ENCODE measurements at regions not wholly inside any gene's neighbourhood (a gene's known extent, or its start where the extent isn't known, plus 50 kb on each side); places are given as distances from the start of the nearest gene placed in this dataset.
"Not testable (repeated sequence)": the region's sequence is repeated elsewhere in the genome, so short reads cannot be mapped to it uniquely, and the experiment has no call there.

DNA sequence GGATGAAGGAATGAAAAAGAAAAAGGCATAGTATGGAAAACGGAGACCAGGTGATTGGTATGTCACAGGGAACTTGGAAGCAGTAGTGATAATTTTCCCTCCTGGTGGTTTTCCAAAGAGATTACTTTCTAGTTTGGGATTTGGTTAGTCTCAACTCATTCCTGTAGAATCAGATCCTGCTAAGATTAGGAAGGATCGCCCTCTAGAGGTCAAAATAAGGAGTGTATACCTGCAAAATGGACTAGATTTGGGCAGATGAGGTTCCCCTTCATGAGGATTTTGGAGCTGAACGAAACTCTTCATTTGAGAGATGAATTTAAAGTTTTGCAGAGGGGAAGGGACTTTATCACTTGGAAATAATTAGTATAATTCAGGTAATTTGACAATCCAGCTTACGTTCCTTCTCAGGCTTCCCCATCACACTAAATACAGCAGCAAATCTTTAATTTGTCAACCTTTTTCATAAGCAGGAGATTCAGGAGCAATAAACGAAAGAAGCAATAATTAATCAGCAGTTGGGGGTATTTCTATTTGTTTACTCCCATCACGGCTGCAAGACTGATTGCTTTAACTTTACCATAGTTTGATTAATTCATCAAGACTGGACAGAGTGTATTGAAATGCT lies 65.2 kb downstream of the CCDC195 start:
- no peaks in the 10 kb centered on the region; the same call in 1 of the 2 replicates for H3K9me3 ChIP-seq (ENCODE audit: control insufficient read depth, insufficient read depth, low read length)
- H3K4me1 ChIP-seq (ENCODE audit: control insufficient read depth, insufficient read depth, low read length), result no peaks in the 10 kb centered on the region; the same call in 1 of the 2 replicates
- WGBS (ENCODE audit: insufficient coverage, insufficient read length), result no CpG with 5 or more reads among the region's 6 CpGs
- H3K27ac ChIP-seq (ENCODE audit: low read length), result no peak overlapping the region
- H3K27me3 ChIP-seq (ENCODE audit: control insufficient read depth, insufficient read depth, low read length), result no peaks in the 10 kb centered on the region
- no peaks in the 10 kb centered on the region for H3K36me3 ChIP-seq (ENCODE audit: control insufficient read depth, insufficient read depth, low read length)
- H3K4me3 ChIP-seq (ENCODE audit: low read length), result no peak overlapping the region
- peak; percentile 57 for DNase-seq (ENCODE audit: low read depth, low spot score)

DNA sequence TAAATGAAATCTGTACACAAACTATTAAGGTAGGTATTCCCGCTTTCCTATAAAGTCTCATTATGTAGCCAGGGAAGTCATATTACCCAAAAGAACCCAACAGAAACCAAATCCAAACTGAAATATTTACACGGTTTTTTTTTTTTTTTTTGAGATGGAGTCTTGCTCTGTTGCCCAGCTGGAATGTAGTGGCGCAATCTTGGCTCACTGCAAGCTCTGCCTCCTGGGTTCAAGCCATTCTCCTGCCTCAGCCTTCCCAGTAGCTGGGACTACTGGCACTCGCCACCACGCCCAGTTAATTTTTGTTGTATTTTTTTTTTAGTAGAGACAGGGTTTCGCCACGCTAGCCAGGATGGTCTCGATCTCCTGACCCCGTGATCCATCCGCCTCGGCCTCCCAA lies 62.5 kb upstream of the CUL3 start:
- not testable (repeated sequence) for H3K27ac ChIP-seq (ENCODE audit: low read length); H3K4me3 ChIP-seq (ENCODE audit: low read length); H3K27me3 ChIP-seq (ENCODE audit: control insufficient read depth, insufficient read depth, low read length); H3K4me1 ChIP-seq (ENCODE audit: control insufficient read depth, insufficient read depth, low read length); H3K36me3 ChIP-seq (ENCODE audit: control insufficient read depth, insufficient read depth, low read length); DNase-seq (ENCODE audit: low read depth, low spot score); H3K9me3 ChIP-seq (ENCODE audit: control insufficient read depth, insufficient read depth, low read length)
- no CpG with 5 or more reads among the region's 11 CpGs for WGBS (ENCODE audit: insufficient coverage, insufficient read length)

DNA sequence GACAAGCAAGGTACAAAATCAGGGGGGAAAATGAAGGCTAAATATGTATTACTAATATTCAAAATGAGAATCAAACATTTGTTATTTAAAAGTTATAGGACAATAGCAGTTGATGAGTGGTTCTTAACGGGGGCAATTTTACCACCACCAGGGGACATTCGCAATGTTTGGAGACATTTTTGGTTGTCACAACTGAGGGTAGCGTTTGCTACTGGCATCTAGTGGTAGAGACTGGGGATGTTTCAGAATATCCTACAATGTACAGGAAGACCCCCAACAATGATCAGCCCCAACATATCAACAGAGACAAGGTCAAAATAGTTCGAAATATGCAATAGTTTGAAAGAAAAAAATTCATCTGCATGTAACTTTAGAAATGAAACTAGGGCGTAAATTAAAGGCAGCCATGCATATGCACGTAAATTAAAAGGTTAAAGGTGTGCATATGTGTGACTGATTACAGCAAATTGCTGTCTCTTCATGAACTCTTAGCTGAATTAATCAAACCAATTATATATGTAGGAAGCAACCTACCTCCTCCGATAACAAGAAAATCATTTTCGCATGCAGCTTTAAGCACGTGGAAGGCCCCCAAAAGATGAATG lies 61.2 kb upstream of the CUL3 start:
- no peaks in the 10 kb centered on the region for H3K27me3 ChIP-seq (ENCODE audit: control insufficient read depth, insufficient read depth, low read length)
- H3K36me3 ChIP-seq (ENCODE audit: control insufficient read depth, insufficient read depth, low read length), result no peaks in the 10 kb centered on the region
- peak; percentile 35 for DNase-seq (ENCODE audit: low read depth, low spot score)
- no peak overlapping the region for H3K4me3 ChIP-seq (ENCODE audit: low read length)
- no peaks in the 10 kb centered on the region for H3K9me3 ChIP-seq (ENCODE audit: control insufficient read depth, insufficient read depth, low read length)
- WGBS (ENCODE audit: insufficient coverage, insufficient read length), result no CpG with 5 or more reads among the region's 9 CpGs
- H3K4me1 ChIP-seq (ENCODE audit: control insufficient read depth, insufficient read depth, low read length), result peaks cover 3% of the 10 kb centered on the region; the same call in 1 of the 2 replicates
- no peak overlapping the region for H3K27ac ChIP-seq (ENCODE audit: low read length)

DNA sequence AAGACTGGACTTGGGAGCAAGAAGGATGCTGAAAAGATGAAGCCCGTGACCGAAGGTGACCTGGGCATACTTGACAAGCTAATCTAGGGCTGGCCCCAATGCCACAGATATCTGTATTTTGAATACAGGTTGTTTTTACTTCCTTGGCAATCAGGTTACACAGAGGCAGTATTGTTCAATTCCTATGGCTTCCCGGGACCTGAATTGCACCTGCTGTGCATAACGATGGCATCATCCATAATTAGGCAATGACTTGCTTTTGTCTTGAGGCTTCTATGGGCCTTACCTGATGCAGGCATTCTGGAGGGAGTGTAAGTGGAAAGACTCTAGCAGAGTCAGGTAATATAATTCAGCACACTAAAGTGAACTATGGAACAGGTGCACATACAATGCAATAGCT lies 60.6 kb upstream of the CUL3 start:
- WGBS (ENCODE audit: insufficient coverage, insufficient read length), result no CpG with 5 or more reads among the region's 4 CpGs

DNA sequence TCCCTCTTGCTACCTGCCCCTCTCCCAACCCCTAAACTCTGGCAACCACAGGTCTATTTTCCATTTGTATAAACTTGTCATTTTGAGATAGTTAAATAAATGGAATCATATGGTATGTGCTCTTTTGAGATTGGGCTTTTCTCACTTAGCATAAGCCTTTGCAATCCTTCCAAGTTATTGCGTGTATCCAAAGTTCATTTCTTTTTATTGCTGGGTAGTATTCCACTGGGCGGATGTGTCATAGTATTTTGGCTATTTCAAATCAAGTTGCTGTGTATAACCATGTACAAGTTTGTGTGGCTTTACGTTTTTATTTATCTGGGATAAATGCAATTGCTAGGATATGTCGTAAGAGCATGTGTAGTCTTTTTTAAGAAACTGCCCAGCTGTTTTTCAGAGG lies 55.5 kb upstream of the CUL3 start:
- no peak for DNase-seq (ENCODE audit: low read depth, low spot score)
- H3K27me3 ChIP-seq (ENCODE audit: control insufficient read depth, insufficient read depth, low read length), result no peaks in the 10 kb centered on the region
- H3K4me3 ChIP-seq (ENCODE audit: low read length), result no peak overlapping the region
- H3K27ac ChIP-seq (ENCODE audit: low read length), result no peak overlapping the region
- H3K9me3 ChIP-seq (ENCODE audit: control insufficient read depth, insufficient read depth, low read length), result no peaks in the 10 kb centered on the region
- WGBS (ENCODE audit: insufficient coverage, insufficient read length), result no CpG with 5 or more reads among the region's 4 CpGs
- no peaks in the 10 kb centered on the region for H3K36me3 ChIP-seq (ENCODE audit: control insufficient read depth, insufficient read depth, low read length)
- peaks cover under 1% of the 10 kb centered on the region; the same call in 1 of the 2 replicates for H3K4me1 ChIP-seq (ENCODE audit: control insufficient read depth, insufficient read depth, low read length)

More for the DNA sequence above, 60.6 kb upstream of the CUL3 start:
- Histone ChIP-seq H3K36me3 (ENCODE audit: control insufficient read depth, insufficient read depth, low read length) (no peaks in the 10 kb centered on the region), H3K4me3 (ENCODE audit: low read length) (no peak overlapping the region), H3K27ac (ENCODE audit: low read length) (no peak overlapping the region), H3K9me3 (ENCODE audit: control insufficient read depth, insufficient read depth, low read length) (no peaks in the 10 kb centered on the region), H3K27me3 (ENCODE audit: control insufficient read depth, insufficient read depth, low read length) (no peaks in the 10 kb centered on the region), H3K4me1 (ENCODE audit: control insufficient read depth, insufficient read depth, low read length) (peaks cover 3% of the 10 kb centered on the region; the same call in 1 of the 2 replicates)
- no peak for DNase-seq (ENCODE audit: low read depth, low spot score)

DNA sequence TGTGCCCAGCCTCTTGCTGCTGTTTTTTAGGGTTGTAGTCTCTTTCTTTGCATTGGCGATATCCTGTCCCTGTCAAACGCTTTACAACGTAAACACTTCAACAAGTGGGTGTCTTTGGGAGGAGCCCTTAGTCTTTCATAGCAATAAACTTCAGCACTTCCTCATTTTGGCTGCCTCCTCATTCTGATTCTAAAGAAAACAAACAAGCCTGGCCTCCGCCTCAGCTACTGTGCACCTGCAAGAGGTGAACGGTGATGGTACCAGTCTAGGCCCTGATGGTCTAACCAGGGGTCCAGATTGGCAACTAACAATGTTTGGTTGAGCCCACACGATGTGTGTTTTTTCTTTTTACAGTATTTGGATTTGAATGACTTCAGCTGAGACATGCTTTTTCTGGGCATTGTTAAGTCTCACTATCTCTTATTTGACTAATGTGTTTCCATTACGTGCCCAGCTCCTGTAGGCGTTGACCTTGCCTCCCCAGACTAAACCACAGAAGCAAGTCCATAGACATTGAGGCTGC lies 53.2 kb upstream of the CUL3 start:
- WGBS (ENCODE audit: insufficient coverage, insufficient read length), result no CpG with 5 or more reads among the region's 8 CpGs
- DNase-seq (ENCODE audit: low read depth, low spot score), result no peak

More for the DNA sequence above, 53.2 kb upstream of the CUL3 start:
- Histone ChIP-seq H3K9me3 (ENCODE audit: control insufficient read depth, insufficient read depth, low read length) (no peaks in the 10 kb centered on the region), H3K27me3 (ENCODE audit: control insufficient read depth, insufficient read depth, low read length) (no peaks in the 10 kb centered on the region), H3K4me1 (ENCODE audit: control insufficient read depth, insufficient read depth, low read length) (no peaks in the 10 kb centered on the region), H3K27ac (ENCODE audit: low read length) (no peak overlapping the region), H3K4me3 (ENCODE audit: low read length) (no peak overlapping the region), H3K36me3 (ENCODE audit: control insufficient read depth, insufficient read depth, low read length) (no peaks in the 10 kb centered on the region)
